RWPE2 (cell line): ENCODE measurements at regions not wholly inside any gene's neighbourhood (a gene's known extent, or its start where the extent isn't known, plus 50 kb on each side); places are given as distances from the start of the nearest gene placed in this dataset.

ENCODE experiments used
- ATAC-seq: fragments of 200-7000 bp; cut with Tn5 transposase; 3 replicates; pipeline ENCODE4 v1.9.1; 2021; ENCODE audit warnings: low read depth
- DNase-seq: peaks from one replicate; pipeline ENCODE4 v3.0.0-alpha.2; 2020; ENCODE audit warnings: low spot score
- H3K27ac ChIP-seq: fragments of 450-650 bp; 2 replicates; pipeline ENCODE4 v1.5.1; 2017; ENCODE audit warnings: mild to moderate bottlenecking; ENCODE audit not compliant: poor library complexity, severe bottlenecking
- H3K27me3 ChIP-seq: fragments of 250-450 bp; sonication (Bioruptor Pico); 2 replicates; pipeline ENCODE4 v1.5.1; 2021; ENCODE audit warnings: mild to moderate bottlenecking, moderate library complexity; ENCODE audit not compliant: insufficient read depth, poor library complexity, severe bottlenecking
- H3K36me3 ChIP-seq: fragments of 250-450 bp; sonication (Bioruptor Pico); 2 replicates; pipeline ENCODE4 v1.5.1; 2020; ENCODE audit warnings: low read depth, mild to moderate bottlenecking, moderate library complexity
- H3K4me1 ChIP-seq: fragments of 250-450 bp; sonication (Bioruptor Pico); 2 replicates; pipeline ENCODE4 v1.5.1; 2021; ENCODE audit warnings: mild to moderate bottlenecking, moderate library complexity; ENCODE audit not compliant: insufficient read depth, poor library complexity, severe bottlenecking
- H3K4me3 ChIP-seq: fragments of 250-450 bp; sonication (Bioruptor Pico); 2 replicates; pipeline ENCODE4 v1.5.1; 2021; ENCODE audit warnings: mild to moderate bottlenecking, moderate library complexity; ENCODE audit not compliant: severe bottlenecking
- H3K9me3 ChIP-seq: fragments of 250-450 bp; sonication (Bioruptor Pico); 2 replicates; pipeline ENCODE4 v1.5.1; 2021; ENCODE audit warnings: mild to moderate bottlenecking, moderate library complexity; ENCODE audit not compliant: severe bottlenecking
- CTCF ChIP-seq: fragments of 450-650 bp; IDR thresholded peaks from one replicate; pipeline ENCODE4 v1.5.1; 2017; ENCODE audit warnings: mild to moderate bottlenecking, moderate library complexity; ENCODE audit not compliant: poor library complexity, severe bottlenecking

GRCh38 chr1:67586596-67586995 is 98.4 kb upstream of the GADD45A start:
- no peaks in the 10 kb centered on the region for H3K4me1 ChIP-seq
- ATAC-seq (no peak), DNase-seq (no peak)
- no peaks in the 10 kb centered on the region for H3K9me3 ChIP-seq
- H3K27ac ChIP-seq: no peak overlapping the region
- TF ChIP-seq CTCF: no peak
- no peaks in the 10 kb centered on the region for H3K27me3 ChIP-seq
- no peak overlapping the region for H3K4me3 ChIP-seq
- no peaks in the 10 kb centered on the region for H3K36me3 ChIP-seq

GRCh38 chr1:67588178-67588855 is 96.7 kb upstream of the GADD45A start:
- no peaks in the 10 kb centered on the region for H3K27me3 ChIP-seq
- TF ChIP-seq CTCF: no peak
- no peaks in the 10 kb centered on the region for H3K9me3 ChIP-seq
- H3K4me1 ChIP-seq: no peaks in the 10 kb centered on the region
- no peak for DNase-seq
- H3K36me3 ChIP-seq: no peaks in the 10 kb centered on the region
- no peak overlapping the region for H3K4me3 ChIP-seq
- no peak for ATAC-seq
- H3K27ac ChIP-seq: no peak overlapping the region

- H3K4me1 ChIP-seq: no peaks in the 10 kb centered on the region
- H3K4me3 ChIP-seq: no peak overlapping the region
- H3K27ac ChIP-seq: no peak overlapping the region
- no peaks in the 10 kb centered on the region for H3K27me3 ChIP-seq
- no peaks in the 10 kb centered on the region for H3K36me3 ChIP-seq
- no peak for ATAC-seq
- no peak for DNase-seq
- no peak for TF ChIP-seq CTCF
- no peaks in the 10 kb centered on the region for H3K9me3 ChIP-seq
Observed at GRCh38 chr1:67589519-67590233, 95.3 kb upstream of the GADD45A start.

- Histone ChIP-seq H3K4me1 (no peaks in the 10 kb centered on the region), H3K36me3 (no peaks in the 10 kb centered on the region), H3K4me3 (no peak overlapping the region), H3K9me3 (no peaks in the 10 kb centered on the region), H3K27ac (no peak overlapping the region), H3K27me3 (no peaks in the 10 kb centered on the region)
- no peak for ATAC-seq
- TF ChIP-seq CTCF: no peak
- no peak for DNase-seq
Observed at GRCh38 chr1:67590329-67590728, 94.7 kb upstream of the GADD45A start.

GRCh38 chr1:67594764-67595163 is 90.2 kb upstream of the GADD45A start:
- no peak overlapping the region for H3K27ac ChIP-seq
- no peak for DNase-seq
- H3K4me1 ChIP-seq: no peaks in the 10 kb centered on the region
- no peaks in the 10 kb centered on the region for H3K36me3 ChIP-seq
- H3K9me3 ChIP-seq: no peaks in the 10 kb centered on the region
- H3K27me3 ChIP-seq: no peaks in the 10 kb centered on the region
- no peak overlapping the region for H3K4me3 ChIP-seq
- ATAC-seq: no peak
- TF ChIP-seq CTCF: no peak
